WTC11 (cell line): ENCODE measurements at regions not wholly inside any gene's neighbourhood (a gene's known extent, or its start where the extent isn't known, plus 50 kb on each side); places are given as distances from the start of the nearest gene placed in this dataset.

ENCODE experiments used
- ATAC-seq: fragments of 200-7000 bp; cut with Tn5 transposase; 2 replicates; pipeline ENCODE4 v1.10.0; 2021; ENCODE audit warnings: mild to moderate bottlenecking, moderate library complexity
- CTCF ChIA-PET: fragments of 300-600 bp; sonication (Branson Sonifier 250); formaldehyde crosslinking; loops from one replicate; lab custom pipeline; 2021; ENCODE audit warnings: antibody characterized with exemption; lab: Charles Lee
- POLR2A ChIA-PET: fragments of 350-600 bp; sonication (Branson Sonifier 250); formaldehyde crosslinking; loops from one replicate; lab custom pipeline; 2021; ENCODE audit warnings: antibody characterized with exemption; lab: Charles Lee
- DNase-seq: peaks from one replicate; pipeline ENCODE4 v3.0.0; 2021; ENCODE audit warnings: low spot score
- H3K27ac Mint-ChIP-seq: 2 replicates; pipeline ENCODE4 v1.8.0; 2021; ENCODE audit warnings: mixed read lengths
- H3K27me3 Mint-ChIP-seq: 2 replicates; pipeline ENCODE4 v1.8.0; 2021; ENCODE audit warnings: low read depth, mild to moderate bottlenecking, moderate library complexity, mixed read lengths
- H3K36me3 Mint-ChIP-seq: 2 replicates; pipeline ENCODE4 v1.8.0; 2021; ENCODE audit warnings: mixed read lengths
- H3K4me1 Mint-ChIP-seq: 2 replicates; pipeline ENCODE4 v1.8.0; 2022; ENCODE audit warnings: mixed read lengths
- H3K4me3 Mint-ChIP-seq: 2 replicates; pipeline ENCODE4 v1.8.0; 2021; ENCODE audit warnings: mild to moderate bottlenecking, moderate library complexity, mixed read lengths
- H3K9me3 Mint-ChIP-seq: 2 replicates; pipeline ENCODE4 v1.8.0; 2021; ENCODE audit warnings: mixed read lengths
- CREB1 ChIP-seq: sonication (generic); formaldehyde crosslinking; IDR thresholded peaks from 2 replicates; pipeline ENCODE4 v1.8.0; 2023; ENCODE audit warnings: mild to moderate bottlenecking, missing genetic modification reagents
- RELA ChIP-seq: sonication (generic); formaldehyde crosslinking; IDR thresholded peaks from 2 replicates; pipeline ENCODE4 v1.8.1; 2022; ENCODE audit warnings: missing genetic modification reagents, mild to moderate bottlenecking, borderline replicate concordance
- ZNF263 ChIP-seq: sonication (generic); formaldehyde crosslinking; IDR thresholded peaks from 2 replicates; pipeline ENCODE4 v1.8.1; 2022; ENCODE audit warnings: low read depth, mild to moderate bottlenecking, moderate library complexity, missing genetic modification reagents
- ZNF317 ChIP-seq: sonication (generic); formaldehyde crosslinking; IDR thresholded peaks from 2 replicates; pipeline ENCODE4 v1.8.1; 2023; ENCODE audit warnings: low read depth, mild to moderate bottlenecking, moderate library complexity, missing genetic modification reagents, borderline replicate concordance
- TF ChIP-seq, protein P1 (sequence below): sonication (generic); formaldehyde crosslinking; IDR thresholded peaks from 2 replicates; pipeline ENCODE4 v1.8.0; 2022; ENCODE audit warnings: mild to moderate bottlenecking, missing genetic modification reagents
- TF ChIP-seq, protein P2 (sequence below): fragments of 250-450 bp; sonication (Bioruptor Pico); IDR thresholded peaks from 2 replicates; pipeline ENCODE4 v1.8.0; 2021; ENCODE audit warnings: mild to moderate bottlenecking
- TF ChIP-seq, protein P3 (sequence below): fragments of 250-450 bp; sonication (Bioruptor Pico); IDR thresholded peaks from 2 replicates; pipeline ENCODE4 v1.9.0; 2021; ENCODE audit warnings: mild to moderate bottlenecking
- TF ChIP-seq, protein P4 (sequence below): sonication (generic); formaldehyde crosslinking; IDR thresholded peaks from 2 replicates; pipeline ENCODE4 v1.8.0; 2023; ENCODE audit warnings: mild to moderate bottlenecking, missing genetic modification reagents
- TF ChIP-seq, protein P5 (sequence below): sonication (generic); formaldehyde crosslinking; IDR thresholded peaks from 2 replicates; pipeline ENCODE4 v1.8.0; 2022; ENCODE audit warnings: missing genetic modification reagents
- TF ChIP-seq, protein P6 (sequence below): sonication (generic); formaldehyde crosslinking; IDR thresholded peaks from 2 replicates; pipeline ENCODE4 v1.8.1; 2023; ENCODE audit warnings: mild to moderate bottlenecking, moderate library complexity, missing genetic modification reagents
- TF ChIP-seq, protein P7 (sequence below): sonication (generic); formaldehyde crosslinking; IDR thresholded peaks from 2 replicates; pipeline ENCODE4 v1.8.1; 2023; ENCODE audit warnings: mild to moderate bottlenecking, missing genetic modification reagents, moderate library complexity

DNA sequence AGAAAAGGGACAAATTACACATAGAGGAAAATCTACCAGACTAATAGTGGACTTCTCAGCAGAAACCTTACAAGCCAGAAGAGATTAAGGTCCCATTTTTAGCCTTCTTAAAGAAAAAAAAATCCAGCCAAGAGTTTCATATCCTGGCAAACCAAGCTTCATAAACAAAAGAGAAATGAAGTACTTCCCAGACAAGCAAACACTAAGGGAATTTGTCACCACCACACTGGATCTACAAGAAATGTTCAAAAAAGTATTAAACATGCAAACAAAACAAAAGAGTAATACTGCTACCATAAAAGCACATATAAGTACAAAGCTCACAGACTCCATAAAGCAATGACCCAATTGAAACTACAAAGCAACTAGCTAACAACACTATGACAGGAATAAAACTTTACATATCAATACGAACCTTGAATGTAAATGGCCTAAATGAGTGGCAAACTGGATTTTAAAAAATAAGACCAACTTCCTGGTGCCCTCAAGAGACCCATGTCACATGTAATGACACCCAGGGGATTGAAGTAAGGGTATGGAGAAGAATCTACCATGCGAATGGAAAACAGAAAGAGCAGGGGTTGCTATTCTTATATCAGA, 260.7 kb upstream of the PPP2R2D start:
- DNase-seq, result no peak
- ATAC-seq, result no peak
- H3K4me1 Mint-ChIP-seq, result peaks cover 26% of the 10 kb centered on the region
- no peak for TF ChIP-seq RELA (CRISPR knock-in tag)
- TF ChIP-seq, protein P1, sequence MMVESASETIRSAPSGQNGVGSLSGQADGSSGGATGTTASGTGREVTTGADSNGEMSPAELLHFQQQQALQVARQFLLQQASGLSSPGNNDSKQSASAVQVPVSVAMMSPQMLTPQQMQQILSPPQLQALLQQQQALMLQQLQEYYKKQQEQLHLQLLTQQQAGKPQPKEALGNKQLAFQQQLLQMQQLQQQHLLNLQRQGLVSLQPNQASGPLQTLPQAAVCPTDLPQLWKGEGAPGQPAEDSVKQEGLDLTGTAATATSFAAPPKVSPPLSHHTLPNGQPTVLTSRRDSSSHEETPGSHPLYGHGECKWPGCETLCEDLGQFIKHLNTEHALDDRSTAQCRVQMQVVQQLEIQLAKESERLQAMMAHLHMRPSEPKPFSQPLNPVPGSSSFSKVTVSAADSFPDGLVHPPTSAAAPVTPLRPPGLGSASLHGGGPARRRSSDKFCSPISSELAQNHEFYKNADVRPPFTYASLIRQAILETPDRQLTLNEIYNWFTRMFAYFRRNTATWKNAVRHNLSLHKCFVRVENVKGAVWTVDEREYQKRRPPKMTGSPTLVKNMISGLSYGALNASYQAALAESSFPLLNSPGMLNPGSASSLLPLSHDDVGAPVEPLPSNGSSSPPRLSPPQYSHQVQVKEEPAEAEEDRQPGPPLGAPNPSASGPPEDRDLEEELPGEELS (CRISPR knock-in tag), result no peak
- TF ChIP-seq ZNF263 (CRISPR knock-in tag), result no peak
- TF ChIP-seq, protein P2, sequence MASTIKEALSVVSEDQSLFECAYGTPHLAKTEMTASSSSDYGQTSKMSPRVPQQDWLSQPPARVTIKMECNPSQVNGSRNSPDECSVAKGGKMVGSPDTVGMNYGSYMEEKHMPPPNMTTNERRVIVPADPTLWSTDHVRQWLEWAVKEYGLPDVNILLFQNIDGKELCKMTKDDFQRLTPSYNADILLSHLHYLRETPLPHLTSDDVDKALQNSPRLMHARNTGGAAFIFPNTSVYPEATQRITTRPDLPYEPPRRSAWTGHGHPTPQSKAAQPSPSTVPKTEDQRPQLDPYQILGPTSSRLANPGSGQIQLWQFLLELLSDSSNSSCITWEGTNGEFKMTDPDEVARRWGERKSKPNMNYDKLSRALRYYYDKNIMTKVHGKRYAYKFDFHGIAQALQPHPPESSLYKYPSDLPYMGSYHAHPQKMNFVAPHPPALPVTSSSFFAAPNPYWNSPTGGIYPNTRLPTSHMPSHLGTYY (CRISPR knock-in tag), result no peak
- TF ChIP-seq, protein P3, sequence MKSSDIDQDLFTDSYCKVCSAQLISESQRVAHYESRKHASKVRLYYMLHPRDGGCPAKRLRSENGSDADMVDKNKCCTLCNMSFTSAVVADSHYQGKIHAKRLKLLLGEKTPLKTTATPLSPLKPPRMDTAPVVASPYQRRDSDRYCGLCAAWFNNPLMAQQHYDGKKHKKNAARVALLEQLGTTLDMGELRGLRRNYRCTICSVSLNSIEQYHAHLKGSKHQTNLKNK (CRISPR knock-in tag), result no peak
- TF ChIP-seq, protein P4, sequence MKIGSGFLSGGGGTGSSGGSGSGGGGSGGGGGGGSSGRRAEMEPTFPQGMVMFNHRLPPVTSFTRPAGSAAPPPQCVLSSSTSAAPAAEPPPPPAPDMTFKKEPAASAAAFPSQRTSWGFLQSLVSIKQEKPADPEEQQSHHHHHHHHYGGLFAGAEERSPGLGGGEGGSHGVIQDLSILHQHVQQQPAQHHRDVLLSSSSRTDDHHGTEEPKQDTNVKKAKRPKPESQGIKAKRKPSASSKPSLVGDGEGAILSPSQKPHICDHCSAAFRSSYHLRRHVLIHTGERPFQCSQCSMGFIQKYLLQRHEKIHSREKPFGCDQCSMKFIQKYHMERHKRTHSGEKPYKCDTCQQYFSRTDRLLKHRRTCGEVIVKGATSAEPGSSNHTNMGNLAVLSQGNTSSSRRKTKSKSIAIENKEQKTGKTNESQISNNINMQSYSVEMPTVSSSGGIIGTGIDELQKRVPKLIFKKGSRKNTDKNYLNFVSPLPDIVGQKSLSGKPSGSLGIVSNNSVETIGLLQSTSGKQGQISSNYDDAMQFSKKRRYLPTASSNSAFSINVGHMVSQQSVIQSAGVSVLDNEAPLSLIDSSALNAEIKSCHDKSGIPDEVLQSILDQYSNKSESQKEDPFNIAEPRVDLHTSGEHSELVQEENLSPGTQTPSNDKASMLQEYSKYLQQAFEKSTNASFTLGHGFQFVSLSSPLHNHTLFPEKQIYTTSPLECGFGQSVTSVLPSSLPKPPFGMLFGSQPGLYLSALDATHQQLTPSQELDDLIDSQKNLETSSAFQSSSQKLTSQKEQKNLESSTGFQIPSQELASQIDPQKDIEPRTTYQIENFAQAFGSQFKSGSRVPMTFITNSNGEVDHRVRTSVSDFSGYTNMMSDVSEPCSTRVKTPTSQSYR (CRISPR knock-in tag), result no peak
- TF ChIP-seq, protein P5, sequence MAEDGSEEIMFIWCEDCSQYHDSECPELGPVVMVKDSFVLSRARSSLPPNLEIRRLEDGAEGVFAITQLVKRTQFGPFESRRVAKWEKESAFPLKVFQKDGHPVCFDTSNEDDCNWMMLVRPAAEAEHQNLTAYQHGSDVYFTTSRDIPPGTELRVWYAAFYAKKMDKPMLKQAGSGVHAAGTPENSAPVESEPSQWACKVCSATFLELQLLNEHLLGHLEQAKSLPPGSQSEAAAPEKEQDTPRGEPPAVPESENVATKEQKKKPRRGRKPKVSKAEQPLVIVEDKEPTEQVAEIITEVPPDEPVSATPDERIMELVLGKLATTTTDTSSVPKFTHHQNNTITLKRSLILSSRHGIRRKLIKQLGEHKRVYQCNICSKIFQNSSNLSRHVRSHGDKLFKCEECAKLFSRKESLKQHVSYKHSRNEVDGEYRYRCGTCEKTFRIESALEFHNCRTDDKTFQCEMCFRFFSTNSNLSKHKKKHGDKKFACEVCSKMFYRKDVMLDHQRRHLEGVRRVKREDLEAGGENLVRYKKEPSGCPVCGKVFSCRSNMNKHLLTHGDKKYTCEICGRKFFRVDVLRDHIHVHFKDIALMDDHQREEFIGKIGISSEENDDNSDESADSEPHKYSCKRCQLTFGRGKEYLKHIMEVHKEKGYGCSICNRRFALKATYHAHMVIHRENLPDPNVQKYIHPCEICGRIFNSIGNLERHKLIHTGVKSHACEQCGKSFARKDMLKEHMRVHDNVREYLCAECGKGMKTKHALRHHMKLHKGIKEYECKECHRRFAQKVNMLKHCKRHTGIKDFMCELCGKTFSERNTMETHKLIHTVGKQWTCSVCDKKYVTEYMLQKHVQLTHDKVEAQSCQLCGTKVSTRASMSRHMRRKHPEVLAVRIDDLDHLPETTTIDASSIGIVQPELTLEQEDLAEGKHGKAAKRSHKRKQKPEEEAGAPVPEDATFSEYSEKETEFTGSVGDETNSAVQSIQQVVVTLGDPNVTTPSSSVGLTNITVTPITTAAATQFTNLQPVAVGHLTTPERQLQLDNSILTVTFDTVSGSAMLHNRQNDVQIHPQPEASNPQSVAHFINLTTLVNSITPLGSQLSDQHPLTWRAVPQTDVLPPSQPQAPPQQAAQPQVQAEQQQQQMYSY (CRISPR knock-in tag), result no peak
- TF ChIP-seq, protein P6, sequence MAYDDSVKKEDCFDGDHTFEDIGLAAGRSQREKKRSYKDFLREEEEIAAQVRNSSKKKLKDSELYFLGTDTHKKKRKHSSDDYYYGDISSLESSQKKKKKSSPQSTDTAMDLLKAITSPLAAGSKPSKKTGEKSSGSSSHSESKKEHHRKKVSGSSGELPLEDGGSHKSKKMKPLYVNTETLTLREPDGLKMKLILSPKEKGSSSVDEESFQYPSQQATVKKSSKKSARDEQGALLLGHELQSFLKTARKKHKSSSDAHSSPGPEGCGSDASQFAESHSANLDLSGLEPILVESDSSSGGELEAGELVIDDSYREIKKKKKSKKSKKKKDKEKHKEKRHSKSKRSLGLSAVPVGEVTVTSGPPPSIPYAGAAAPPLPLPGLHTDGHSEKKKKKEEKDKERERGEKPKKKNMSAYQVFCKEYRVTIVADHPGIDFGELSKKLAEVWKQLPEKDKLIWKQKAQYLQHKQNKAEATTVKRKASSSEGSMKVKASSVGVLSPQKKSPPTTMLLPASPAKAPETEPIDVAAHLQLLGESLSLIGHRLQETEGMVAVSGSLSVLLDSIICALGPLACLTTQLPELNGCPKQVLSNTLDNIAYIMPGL (CRISPR knock-in tag), result no peak
- no peak for TF ChIP-seq CREB1 (CRISPR knock-in tag)
- TF ChIP-seq ZNF317, result no peak
- TF ChIP-seq, protein P7, sequence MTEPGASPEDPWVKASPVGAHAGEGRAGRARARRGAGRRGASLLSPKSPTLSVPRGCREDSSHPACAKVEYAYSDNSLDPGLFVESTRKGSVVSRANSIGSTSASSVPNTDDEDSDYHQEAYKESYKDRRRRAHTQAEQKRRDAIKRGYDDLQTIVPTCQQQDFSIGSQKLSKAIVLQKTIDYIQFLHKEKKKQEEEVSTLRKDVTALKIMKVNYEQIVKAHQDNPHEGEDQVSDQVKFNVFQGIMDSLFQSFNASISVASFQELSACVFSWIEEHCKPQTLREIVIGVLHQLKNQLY (CRISPR knock-in tag), result no peak
- peaks cover 16% of the 10 kb centered on the region for H3K9me3 Mint-ChIP-seq
- ChIA-PET CTCF (no interaction called here), POLR2A (no interaction called here)
- H3K27ac Mint-ChIP-seq, result no peak overlapping the region
- no peak overlapping the region for H3K4me3 Mint-ChIP-seq
- no peaks in the 10 kb centered on the region for H3K27me3 Mint-ChIP-seq
- H3K36me3 Mint-ChIP-seq, result peaks cover 10% of the 10 kb centered on the region
